OCI-LY1 (cell line): ENCODE measurements at regions not wholly inside any gene's neighbourhood (a gene's known extent, or its start where the extent isn't known, plus 50 kb on each side); places are given as distances from the start of the nearest gene placed in this dataset.

Experiments used
- H2AFZ ChIP-seq: fragments of 200-600 bp; sonication (generic), shearing (Covaris generic); 2 replicates; pipeline ENCODE4 v1.6.0; 2014; ENCODE audit warnings: antibody characterized with exemption, mild to moderate bottlenecking, low read length
- H3F3A ChIP-seq: fragments of 200-600 bp; sonication (generic), shearing (Covaris generic); 2 replicates; pipeline ENCODE4 v1.6.0; 2014; ENCODE audit warnings: mild to moderate bottlenecking, antibody characterized with exemption, low read length, moderate library complexity; ENCODE audit not compliant: insufficient read depth
- H3K27ac ChIP-seq: fragments of 200-600 bp; sonication (generic); 2 replicates; pipeline ENCODE4 v1.5.1; 2014; ENCODE audit warnings: low read length, mixed run types, mild to moderate bottlenecking, low read depth; ENCODE audit not compliant: poor library complexity, severe bottlenecking
- H3K27me3 ChIP-seq: fragments of 200-600 bp; sonication (generic); 2 replicates; pipeline ENCODE4 v1.6.0; 2014; ENCODE audit warnings: antibody characterized with exemption, mild to moderate bottlenecking, low read length, moderate library complexity; ENCODE audit not compliant: insufficient read depth
- H3K36me3 ChIP-seq: fragments of 200-600 bp; sonication (generic); 2 replicates; pipeline ENCODE4 v1.6.1; 2014; ENCODE audit warnings: mild to moderate bottlenecking, antibody characterized with exemption, low read length, moderate library complexity, mixed read lengths; ENCODE audit not compliant: insufficient read depth
- H3K4me1 ChIP-seq: fragments of 200-600 bp; sonication (generic); 2 replicates; pipeline ENCODE4 v1.5.1; 2014; ENCODE audit warnings: mild to moderate bottlenecking, low read length, moderate library complexity; ENCODE audit not compliant: insufficient read depth, severe bottlenecking
- H3K4me2 ChIP-seq: fragments of 200-600 bp; sonication (generic), shearing (Covaris generic); 2 replicates; pipeline ENCODE4 v1.6.1; 2014; ENCODE audit warnings: low read length
- H3K4me3 ChIP-seq: fragments of 200-600 bp; sonication (generic); 2 replicates; pipeline ENCODE4 v1.5.1; 2014; ENCODE audit warnings: low read length, low read depth, mild to moderate bottlenecking, mixed read lengths; ENCODE audit not compliant: poor library complexity, severe bottlenecking
- H3K79me2 ChIP-seq: fragments of 200-600 bp; shearing (Covaris generic); 2 replicates; pipeline ENCODE4 v1.6.1; 2016; ENCODE audit warnings: mixed run types, low read length, mixed read lengths; ENCODE audit not compliant: insufficient read depth
- H3K9ac ChIP-seq: fragments of 200-600 bp; sonication (generic), shearing (Covaris generic); 2 replicates; pipeline ENCODE4 v1.6.1; 2014; ENCODE audit warnings: mild to moderate bottlenecking, low read length, mixed read lengths
- H3K9me2 ChIP-seq: fragments of 200-600 bp; sonication (generic), shearing (Covaris generic); 2 replicates; pipeline ENCODE4 v1.6.1; 2014; ENCODE audit warnings: low read depth, mild to moderate bottlenecking, low read length, mixed read lengths
- H3K9me3 ChIP-seq: fragments of 200-600 bp; shearing (Covaris generic); 2 replicates; pipeline ENCODE4 v1.6.1; 2014; ENCODE audit warnings: low read length, mixed read lengths
- H4K20me1 ChIP-seq: fragments of 200-600 bp; sonication (generic), shearing (Covaris generic); 2 replicates; pipeline ENCODE4 v1.6.0; 2016; ENCODE audit warnings: mild to moderate bottlenecking, low read length; ENCODE audit not compliant: insufficient read depth
- EZH2 ChIP-seq: fragments of 200-600 bp; sonication (generic), shearing (Covaris generic); IDR thresholded peaks from 2 replicates; pipeline ENCODE4 v1.8.0; 2017; ENCODE audit warnings: borderline replicate concordance, mixed run types, mild to moderate bottlenecking, antibody characterized with exemption, low read length, moderate library complexity, mixed read lengths
- TF ChIP-seq, protein P1 (sequence below): fragments of 200-600 bp; sonication (generic), shearing (Covaris generic); IDR thresholded peaks from 2 replicates; pipeline ENCODE4 v1.5.1; 2017; ENCODE audit warnings: mild to moderate bottlenecking, antibody characterized with exemption, low read length, moderate library complexity, mixed read lengths

GRCh38 chr15:35914573-35914972 is 368.6 kb upstream of the DPH6 start:
- Histone ChIP-seq H3K27me3 (no peaks in the 10 kb centered on the region), H3K36me3 (no peaks in the 10 kb centered on the region), H4K20me1 (no peaks in the 10 kb centered on the region), H2AFZ (no peak overlapping the region), H3K4me2 (no peak overlapping the region), H3F3A (no peaks in the 10 kb centered on the region), H3K4me1 (no peaks in the 10 kb centered on the region), H3K9me2 (no peaks in the 10 kb centered on the region), H3K9ac (no peak overlapping the region), H3K79me2 (no peaks in the 10 kb centered on the region), H3K4me3 (no peak overlapping the region), H3K9me3 (no peaks in the 10 kb centered on the region), H3K27ac (no peak overlapping the region)
- TF ChIP-seq, protein P1, sequence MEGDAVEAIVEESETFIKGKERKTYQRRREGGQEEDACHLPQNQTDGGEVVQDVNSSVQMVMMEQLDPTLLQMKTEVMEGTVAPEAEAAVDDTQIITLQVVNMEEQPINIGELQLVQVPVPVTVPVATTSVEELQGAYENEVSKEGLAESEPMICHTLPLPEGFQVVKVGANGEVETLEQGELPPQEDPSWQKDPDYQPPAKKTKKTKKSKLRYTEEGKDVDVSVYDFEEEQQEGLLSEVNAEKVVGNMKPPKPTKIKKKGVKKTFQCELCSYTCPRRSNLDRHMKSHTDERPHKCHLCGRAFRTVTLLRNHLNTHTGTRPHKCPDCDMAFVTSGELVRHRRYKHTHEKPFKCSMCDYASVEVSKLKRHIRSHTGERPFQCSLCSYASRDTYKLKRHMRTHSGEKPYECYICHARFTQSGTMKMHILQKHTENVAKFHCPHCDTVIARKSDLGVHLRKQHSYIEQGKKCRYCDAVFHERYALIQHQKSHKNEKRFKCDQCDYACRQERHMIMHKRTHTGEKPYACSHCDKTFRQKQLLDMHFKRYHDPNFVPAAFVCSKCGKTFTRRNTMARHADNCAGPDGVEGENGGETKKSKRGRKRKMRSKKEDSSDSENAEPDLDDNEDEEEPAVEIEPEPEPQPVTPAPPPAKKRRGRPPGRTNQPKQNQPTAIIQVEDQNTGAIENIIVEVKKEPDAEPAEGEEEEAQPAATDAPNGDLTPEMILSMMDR: no peak
- no peak for TF ChIP-seq EZH2

- Histone ChIP-seq H3K79me2 (no peaks in the 10 kb centered on the region), H3K9ac (no peak overlapping the region), H2AFZ (no peak overlapping the region), H3K4me1 (no peaks in the 10 kb centered on the region), H3K4me2 (no peak overlapping the region), H3K36me3 (no peaks in the 10 kb centered on the region), H3K9me3 (no peaks in the 10 kb centered on the region), H3K9me2 (no peaks in the 10 kb centered on the region), H3K27ac (no peak overlapping the region), H3F3A (no peaks in the 10 kb centered on the region), H3K27me3 (no peaks in the 10 kb centered on the region), H4K20me1 (no peaks in the 10 kb centered on the region), H3K4me3 (no peak overlapping the region)
- TF ChIP-seq, protein P1: no peak
- TF ChIP-seq EZH2: no peak
Measured at GRCh38 chr15:35921046-35921445, 375.1 kb upstream of the DPH6 start.

- Histone ChIP-seq H3K9me3 (no peaks in the 10 kb centered on the region), H3K36me3 (no peaks in the 10 kb centered on the region), H3K4me1 (no peaks in the 10 kb centered on the region), H2AFZ (no peak overlapping the region), H4K20me1 (no peaks in the 10 kb centered on the region), H3K27me3 (no peaks in the 10 kb centered on the region), H3K4me2 (no peak overlapping the region), H3K79me2 (no peaks in the 10 kb centered on the region), H3K4me3 (no peak overlapping the region), H3K9me2 (no peaks in the 10 kb centered on the region), H3K27ac (no peak overlapping the region), H3F3A (no peaks in the 10 kb centered on the region), H3K9ac (no peak overlapping the region)
- TF ChIP-seq, protein P1: no peak
- no peak for TF ChIP-seq EZH2
Measured at GRCh38 chr15:35925275-35926006, 379.5 kb upstream of the DPH6 start.
